PC-3 (cell line): ENCODE measurements at regions not wholly inside any gene's neighbourhood (a gene's known extent, or its start where the extent isn't known, plus 50 kb on each side); places are given as distances from the start of the nearest gene placed in this dataset.
"Not testable (repeated sequence)": the region's sequence is repeated elsewhere in the genome, so short reads cannot be mapped to it uniquely, and the experiment has no call there.

Source experiments
- ATAC-seq: fragments of 200-7000 bp; cut with Tn5 transposase; 2 replicates; pipeline ENCODE4 v1.9.1; 2020; ENCODE audit warnings: mild to moderate bottlenecking, moderate library complexity
- BruUV-seq: library from RNA; stranded (reverse); fragments of 400-500 nt; replicated peaks from 2 replicates; lab custom pipeline; 2021; lab: Mats Ljungman, UMichigan
- CTCF ChIA-PET: fragments of 300-600 bp; sonication (Branson Sonifier 250); formaldehyde crosslinking; loops from one replicate; lab custom pipeline; 2022; ENCODE audit warnings: antibody characterized with exemption; lab: Charles Lee
- POLR2A ChIA-PET: fragments of 300-600 bp; sonication (Branson Sonifier 250); formaldehyde crosslinking; loops from one replicate; lab custom pipeline; 2022; ENCODE audit warnings: antibody characterized with exemption; ENCODE audit not compliant: unreplicated experiment; lab: Charles Lee
- DNase-seq: peaks from one replicate; pipeline ENCODE4 v3.0.0-alpha.2; 2015
- H2AFZ ChIP-seq: fragments of 300-600 bp; sonication (generic); 2 replicates; pipeline ENCODE4 v1.6.0; 2016; ENCODE audit warnings: antibody characterized with exemption, low read length
- H3F3A ChIP-seq: fragments of 300-600 bp; sonication (generic); one replicate; pipeline ENCODE4 v1.6.0; 2017; ENCODE audit warnings: antibody characterized with exemption, low read length, control low read depth, mild to moderate bottlenecking; ENCODE audit not compliant: unreplicated experiment
- H3K27ac ChIP-seq: fragments of 300-600 bp; sonication (generic); 2 replicates; pipeline ENCODE4 v1.5.1; 2016; ENCODE audit warnings: mild to moderate bottlenecking, low read length
- H3K27me3 ChIP-seq: fragments of 300-600 bp; sonication (generic); 2 replicates; pipeline ENCODE4 v1.6.1; 2016; ENCODE audit warnings: low read length, mixed read lengths
- H3K36me3 ChIP-seq: fragments of 300-600 bp; sonication (generic); 2 replicates; pipeline ENCODE4 v1.6.1; 2016; ENCODE audit warnings: low read depth, mixed run types, low read length, mixed read lengths
- H3K4me1 ChIP-seq: fragments of 300-600 bp; sonication (generic); 2 replicates; pipeline ENCODE4 v1.5.1; 2016; ENCODE audit warnings: low read length; ENCODE audit not compliant: insufficient read depth
- H3K4me2 ChIP-seq: fragments of 300-600 bp; sonication (generic); 2 replicates; pipeline ENCODE4 v1.6.0; 2016; ENCODE audit warnings: low read length
- H3K4me3 ChIP-seq: fragments of 300-600 bp; sonication (generic); 2 replicates; pipeline ENCODE4 v1.5.1; 2016; ENCODE audit warnings: mild to moderate bottlenecking, low read length, mixed read lengths
- H3K79me2 ChIP-seq: fragments of 300-600 bp; sonication (generic); 2 replicates; pipeline ENCODE4 v1.6.1; 2017; ENCODE audit warnings: low read length, mixed read lengths
- H3K9ac ChIP-seq: fragments of 300-600 bp; sonication (generic); 2 replicates; pipeline ENCODE4 v1.6.0; 2016; ENCODE audit warnings: mild to moderate bottlenecking, low read length
- H3K9me2 ChIP-seq: fragments of 300-600 bp; sonication (generic); replicated peaks from 2 replicates; pipeline ENCODE4 v1.6.1; 2016; ENCODE audit warnings: mixed run types, low read length, mixed read lengths
- H3K9me3 ChIP-seq: fragments of 300-600 bp; sonication (generic); 2 replicates; pipeline ENCODE4 v1.6.1; 2016; ENCODE audit warnings: low read length, mixed read lengths
- H4K20me1 ChIP-seq: fragments of 300-600 bp; sonication (generic); 2 replicates; pipeline ENCODE4 v1.6.1; 2016; ENCODE audit warnings: low read length, mixed read lengths
- CTCF ChIP-seq: fragments of 300-600 bp; sonication (generic); conservative IDR thresholded peaks from 2 replicates; pipeline ENCODE4 v1.5.1; 2017; ENCODE audit warnings: antibody characterized with exemption, low read depth, mild to moderate bottlenecking, low read length
- EZH2 ChIP-seq: fragments of 300-600 bp; sonication (generic); IDR thresholded peaks from one replicate; pipeline ENCODE4 v1.6.1; 2017; ENCODE audit warnings: antibody characterized with exemption, mild to moderate bottlenecking, low read length; ENCODE audit not compliant: unreplicated experiment
- EZH2phosphoT487 ChIP-seq: fragments of 300-600 bp; sonication (generic); IDR thresholded peaks from 2 replicates; pipeline ENCODE4 v1.6.1; 2018; ENCODE audit warnings: mild to moderate bottlenecking, antibody characterized with exemption, low read length, borderline replicate concordance
- intact Hi-C: fragments of 100-400 bp; cut with micrococcal nuclease; formaldehyde crosslinking; loops from 2 replicates; pipeline ENCODE4 v1.9.0; 2023

GRCh38 chr3:13988925-13989324, 109.1 kb upstream of the WNT7A start:
- CTCF ChIA-PET, H3K27me3 ChIP-seq, H3K27ac ChIP-seq, H3K4me1 ChIP-seq, H4K20me1 ChIP-seq, H3K4me3 ChIP-seq, BruUV-seq, H3K9ac ChIP-seq, H3K9me2 ChIP-seq, ATAC-seq, POLR2A ChIA-PET, H3K79me2 ChIP-seq, H3K36me3 ChIP-seq, DNase-seq, intact Hi-C loops, H3K9me3 ChIP-seq, H2AFZ ChIP-seq, H3F3A ChIP-seq, H3K4me2 ChIP-seq: not testable (repeated sequence)

GRCh38 chr3:13976469-13976868, 96.6 kb upstream of the WNT7A start:
- Histone ChIP-seq H3K27me3 (peaks cover 11% of the 10 kb centered on the region; the same call in 1 of the 2 replicates), H3K27ac (no peak overlapping the region), H3K4me1 (no peaks in the 10 kb centered on the region), H3K4me3 (no peak overlapping the region), H3K36me3 (no peaks in the 10 kb centered on the region), H3K9me2 (no peaks in the 10 kb centered on the region), H2AFZ (no peak overlapping the region), H3F3A (no peaks in the 10 kb centered on the region), H3K79me2 (no peaks in the 10 kb centered on the region), H3K9ac (no peak overlapping the region), H3K9me3 (peaks cover 20% of the 10 kb centered on the region; the same call in 1 of the 2 replicates), H4K20me1 (no peaks in the 10 kb centered on the region), H3K4me2 (no peak overlapping the region)
- CTCF ChIA-PET: no interaction called here
- ATAC-seq: no peak
- intact Hi-C loops: no loop called here
- TF ChIP-seq EZH2: no peak
- DNase-seq: no peak
- no TSS peak for BruUV-seq
- POLR2A ChIA-PET: no interaction called here

GRCh38 chr3:13975686-13976085, 95.8 kb upstream of the WNT7A start:
- Histone ChIP-seq H3K9me2 (no peaks in the 10 kb centered on the region), H3K4me3 (no peak overlapping the region), H3K36me3 (no peaks in the 10 kb centered on the region), H3K9me3 (peaks cover 20% of the 10 kb centered on the region; the same call in 1 of the 2 replicates), H3F3A (no peaks in the 10 kb centered on the region), H3K4me2 (no peak overlapping the region), H3K27ac (no peak overlapping the region), H2AFZ (no peak overlapping the region), H3K27me3 (peaks cover 11% of the 10 kb centered on the region; the same call in 1 of the 2 replicates), H3K79me2 (no peaks in the 10 kb centered on the region), H3K9ac (no peak overlapping the region), H4K20me1 (no peaks in the 10 kb centered on the region), H3K4me1 (no peaks in the 10 kb centered on the region)
- CTCF ChIA-PET: no interaction called here
- ATAC-seq (no peak), DNase-seq (no peak)
- POLR2A ChIA-PET: no interaction called here
- intact Hi-C loops: no loop called here
- TF ChIP-seq EZH2phosphoT487 (no peak), EZH2 (no peak), CTCF (no peak)
- BruUV-seq: no TSS peak
